H54 (cell line): ENCODE measurements at regions not wholly inside any gene's neighbourhood (a gene's known extent, or its start where the extent isn't known, plus 50 kb on each side); places are given as distances from the start of the nearest gene placed in this dataset.

Source experiments
- DNase-seq: peaks from one replicate; pipeline ENCODE4 v3.0.0; 2011; ENCODE audit warnings: low spot score, mixed read lengths; ENCODE audit not compliant: insufficient read length
- FAIRE-seq: peaks from 3 replicates; lab custom pipeline; 2011; peaks lifted over from hg19 to GRCh38; lab: Jason Lieb, UNC
- POLR2A ChIP-seq: IDR thresholded peaks from 2 replicates; pipeline ENCODE4 v1.6.1; 2011; ENCODE audit warnings: low read depth, mild to moderate bottlenecking, low read length

GRCh38 chr5:110045158-110045557 is 355.4 kb downstream of the MAN2A1 start:
- no peak for DNase-seq
- no peak for FAIRE-seq
- no peak for TF ChIP-seq POLR2A

DNA sequence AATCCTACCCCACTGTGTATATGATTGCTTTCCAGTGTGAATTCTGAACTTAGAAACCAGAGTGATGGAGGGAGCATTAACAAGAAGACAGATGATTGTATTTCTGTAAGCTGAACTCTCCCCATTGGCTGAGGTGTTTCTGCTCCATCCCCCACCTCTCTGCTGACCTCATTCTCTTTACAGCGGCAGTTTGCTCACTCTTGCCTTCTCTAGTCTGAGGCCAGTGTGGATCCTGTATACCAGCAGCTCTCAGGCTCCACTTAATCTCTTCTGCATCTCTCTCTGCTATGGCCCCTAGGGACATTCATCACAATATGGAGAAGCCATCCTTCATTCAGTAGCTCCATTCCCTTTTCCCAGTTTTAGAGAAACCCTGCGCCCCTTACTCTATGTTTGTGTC is 358.8 kb downstream of the MAN2A1 start:
- DNase-seq: no peak
- FAIRE-seq: no peak
- TF ChIP-seq POLR2A: no peak

DNA sequence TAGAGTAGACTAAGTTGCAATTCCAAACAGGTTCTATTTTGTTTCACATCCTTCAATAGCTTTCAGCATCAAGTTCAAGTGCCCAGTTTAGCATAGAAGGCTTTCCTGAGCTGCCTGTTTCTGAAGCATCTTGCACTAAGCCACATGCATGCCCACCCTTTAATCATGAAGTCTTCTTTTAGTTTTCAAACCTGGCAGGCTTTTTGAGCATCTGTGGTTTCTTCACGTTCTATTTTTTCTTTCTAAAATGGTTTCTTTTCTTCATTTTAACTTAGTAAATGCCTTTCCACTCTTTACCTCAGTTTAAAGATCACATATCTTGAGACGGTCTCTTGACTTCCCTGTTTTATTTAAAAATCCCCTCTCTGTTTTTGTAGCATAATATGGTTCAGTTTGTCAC is 360.1 kb downstream of the MAN2A1 start:
- no peak for FAIRE-seq

DNA sequence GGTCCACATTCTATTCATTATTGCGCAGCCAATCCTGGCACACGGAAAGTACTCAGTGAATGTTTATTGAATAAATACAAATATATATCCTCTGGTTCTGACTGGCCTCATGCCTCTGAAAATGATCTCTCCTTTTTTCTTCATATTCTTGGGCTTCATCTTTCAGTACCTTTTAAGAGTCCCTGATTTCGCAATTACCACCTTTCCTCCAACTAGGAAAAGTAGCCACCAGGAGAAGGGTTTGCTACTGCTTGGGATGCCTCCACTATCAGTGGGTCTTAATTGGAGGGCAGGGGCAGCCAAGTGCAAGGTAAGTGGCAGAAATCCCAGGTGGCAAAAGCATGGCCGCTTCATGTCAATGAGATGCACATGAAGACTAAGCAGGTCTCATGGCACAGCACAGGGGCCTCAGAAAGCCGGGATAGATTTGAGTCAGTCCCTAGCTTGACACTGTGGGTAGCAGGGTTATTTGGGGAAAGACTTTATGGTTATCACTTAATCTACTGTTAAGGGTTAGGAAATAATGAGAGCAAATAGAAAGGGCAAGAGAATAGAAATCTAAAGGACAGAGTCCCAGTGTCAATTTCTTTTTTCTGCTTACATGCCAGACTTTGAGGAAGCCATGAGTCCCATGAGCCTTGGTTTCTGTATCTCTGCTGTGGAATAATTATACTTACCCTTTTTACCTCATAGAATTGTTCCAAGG is 361.1 kb downstream of the MAN2A1 start:
- DNase-seq (no peak), FAIRE-seq (no peak)
- no peak for TF ChIP-seq POLR2A

More for the DNA sequence above, 360.1 kb downstream of the MAN2A1 start:
- DNase-seq: no peak
- no peak for TF ChIP-seq POLR2A

DNA sequence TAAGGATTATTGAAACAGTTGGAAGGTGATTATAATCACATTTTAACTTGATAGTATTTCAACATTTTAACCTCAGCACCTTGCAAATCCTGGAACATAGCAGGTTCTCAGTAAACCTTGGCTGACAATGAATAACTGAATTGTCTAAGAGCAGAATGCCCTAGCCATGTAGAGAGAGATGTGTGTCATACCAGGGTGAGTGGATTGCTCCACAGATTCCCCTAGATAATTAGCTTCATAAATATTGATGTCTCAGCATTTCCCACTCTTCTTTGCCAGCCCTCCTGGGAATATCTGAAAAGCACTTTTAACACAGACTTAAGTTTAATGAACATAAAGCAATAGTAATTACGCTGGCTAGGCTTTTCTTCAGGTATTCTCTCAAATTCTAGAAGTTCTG is 363.5 kb downstream of the MAN2A1 start:
- FAIRE-seq (no peak), DNase-seq (no peak)
- TF ChIP-seq POLR2A: no peak

DNA sequence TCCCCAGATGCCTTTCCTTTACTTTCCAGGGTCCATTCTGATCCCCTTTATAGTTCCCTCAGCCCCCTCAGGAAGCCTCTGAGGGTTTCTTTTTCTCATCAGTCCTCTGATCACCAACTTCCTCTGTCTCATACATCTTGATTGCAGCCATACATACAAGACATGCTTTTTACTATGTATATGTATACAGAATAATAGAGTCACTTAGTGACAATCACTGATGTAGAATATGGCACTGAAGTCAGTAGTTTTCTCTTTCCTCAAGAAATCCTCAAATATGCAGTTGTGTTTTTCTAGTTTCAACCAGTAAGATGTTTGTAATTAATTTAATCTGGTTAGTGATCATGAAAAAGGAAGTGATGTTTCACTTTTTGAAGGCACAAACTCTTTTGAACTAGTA is 364.1 kb downstream of the MAN2A1 start:
- TF ChIP-seq POLR2A: no peak
- DNase-seq (no peak), FAIRE-seq (no peak)

DNA sequence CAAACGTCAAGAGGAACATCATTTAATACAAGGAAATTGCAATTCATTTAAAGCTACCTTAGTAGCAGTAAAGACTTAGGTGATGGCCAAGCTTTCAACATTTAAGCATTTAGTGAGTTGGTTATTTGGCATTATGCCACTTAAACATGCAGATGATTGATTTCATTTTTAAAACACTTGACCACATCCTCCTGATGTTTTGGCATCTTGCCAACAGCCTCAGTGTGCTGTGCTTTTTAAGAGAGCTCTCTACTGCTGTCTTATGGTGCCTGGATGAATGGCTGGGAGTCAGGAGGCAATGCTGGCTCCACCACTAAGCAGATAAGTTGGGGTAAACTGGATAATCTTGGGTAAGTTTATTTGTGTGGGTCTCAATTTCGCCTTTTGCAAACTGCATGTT is 364.5 kb downstream of the MAN2A1 start:
- FAIRE-seq: no peak
- no peak for DNase-seq
- no peak for TF ChIP-seq POLR2A

- no peak for TF ChIP-seq POLR2A
- DNase-seq (no peak), FAIRE-seq (no peak)
These were observed 365.6 kb downstream of the MAN2A1 start for GRCh38 chr5:110055302-110055701.

GRCh38 chr5:110056580-110057114 is 366.9 kb downstream of the MAN2A1 start:
- no peak for TF ChIP-seq POLR2A
- DNase-seq (no peak), FAIRE-seq (no peak)

- no peak for DNase-seq
- FAIRE-seq: no peak
- no peak for TF ChIP-seq POLR2A
These were observed 368.4 kb downstream of the MAN2A1 start for GRCh38 chr5:110058175-110058574.

- DNase-seq (no peak), FAIRE-seq (no peak)
- TF ChIP-seq POLR2A: no peak
These were observed 372.5 kb downstream of the MAN2A1 start for GRCh38 chr5:110062246-110062645.

GRCh38 chr5:110063640-110064602 is 374.2 kb downstream of the MAN2A1 start:
- TF ChIP-seq POLR2A: no peak
- DNase-seq (no peak), FAIRE-seq (no peak)

DNA sequence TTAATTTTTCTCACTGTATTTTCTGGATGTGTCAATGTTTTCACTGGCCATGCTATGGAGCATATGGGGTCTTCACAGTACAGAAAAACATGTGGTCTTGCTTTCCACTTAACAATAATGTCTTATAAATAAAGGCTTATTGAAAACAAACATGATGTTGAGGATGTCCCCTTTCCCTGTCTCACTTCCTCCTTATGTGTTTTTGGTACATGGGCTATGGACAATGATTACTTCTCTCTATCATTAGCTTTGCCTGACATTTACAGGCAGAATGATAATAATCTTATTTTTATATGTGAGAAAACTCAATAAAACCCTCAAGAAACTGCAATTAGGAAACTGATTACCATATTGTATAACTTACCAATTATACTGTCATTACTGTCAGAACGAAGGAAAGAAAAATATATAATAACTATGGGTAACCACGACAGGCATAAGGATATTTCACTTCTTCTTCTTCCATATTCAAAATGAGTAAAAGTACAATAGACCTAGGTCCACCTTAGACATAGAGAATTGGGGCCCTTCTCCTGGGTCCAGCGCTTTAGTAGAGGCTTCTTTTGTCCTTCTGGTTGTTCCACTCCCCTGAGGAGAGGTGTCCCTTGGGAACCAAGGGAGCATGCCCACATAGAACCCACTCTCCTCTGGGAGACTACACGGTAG is 375.0 kb downstream of the MAN2A1 start:
- DNase-seq (no peak), FAIRE-seq (no peak)
- no peak for TF ChIP-seq POLR2A

DNA sequence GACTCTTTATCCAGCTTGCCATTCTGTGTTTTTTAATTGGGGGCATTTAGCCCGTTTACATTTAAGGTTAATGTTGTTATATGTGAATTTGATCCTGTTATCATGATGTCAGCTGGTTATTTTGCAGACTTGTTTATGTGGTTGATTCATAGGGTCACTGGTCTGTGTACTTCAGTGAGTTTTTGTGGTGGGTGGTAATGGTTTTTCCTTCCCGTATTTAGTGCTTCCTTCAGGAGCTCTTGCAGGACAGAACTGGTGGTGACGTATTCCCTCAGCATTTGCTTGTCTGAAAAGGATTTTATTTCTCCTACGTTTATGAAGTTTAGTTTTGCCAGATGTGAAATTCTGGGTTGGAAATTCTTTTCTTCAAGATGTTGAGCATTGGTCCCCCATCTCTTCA is 381.1 kb downstream of the MAN2A1 start:
- FAIRE-seq (no peak), DNase-seq (no peak)
- no peak for TF ChIP-seq POLR2A
